Mucosa of descending colon (tissue), 3 donors: ENCODE measurements at regions not wholly inside any gene's neighbourhood (a gene's known extent, or its start where the extent isn't known, plus 50 kb on each side); places are given as distances from the start of the nearest gene placed in this dataset.

Experiments
- ATAC-seq: fragments of 200-7000 bp; cut with Tn5 transposase; one replicate; pipeline ENCODE4 v1.9.1; 2020; ENCODE audit warnings: mild to moderate bottlenecking, moderate library complexity
- DNase-seq, 3 donors: peaks; one replicate each; pipeline ENCODE4 v3.0.0-alpha.2; 2020
- H3K36me3 ChIP-seq: fragments of 200-600 bp; one replicate; pipeline ENCODE4 v1.8.0; 2021; ENCODE audit warnings: low read depth, mild to moderate bottlenecking
- H3K4me1 ChIP-seq: fragments of 200-600 bp; one replicate; pipeline ENCODE4 v1.8.0; 2021; ENCODE audit warnings: low read depth, mild to moderate bottlenecking
- H3K4me3 ChIP-seq: fragments of 200-600 bp; one replicate; pipeline ENCODE4 v1.8.0; 2021; ENCODE audit warnings: mild to moderate bottlenecking
- H3K9me3 ChIP-seq: fragments of 200-600 bp; one replicate; pipeline ENCODE4 v1.8.0; 2021; ENCODE audit warnings: mild to moderate bottlenecking
- CTCF ChIP-seq: fragments of 200-600 bp; IDR thresholded peaks from one replicate; pipeline ENCODE4 v1.8.0; 2022; ENCODE audit warnings: antibody characterized with exemption, mild to moderate bottlenecking
- intact Hi-C, 2 donors: fragments of 100-400 bp; cut with DNase I in 1 of 2; cut with micrococcal nuclease in 1 of 2; formaldehyde crosslinking; loops; one replicate each; pipeline versions ENCODE4 v1.11.0 to v1.11.1; 2022; cut with DNase I, micrococcal nuclease
- donor health status: DM: no; HTN: no; CAD: no; lungs with moderate emphysema.
- donor health status: DM: no; HTN: no; CAD: no.
- donor health status: DM: no; HTN: yes; CAD: no.

GRCh38 chr20:19017104-19017690 is 195.2 kb upstream of the SLC24A3 start:
- ATAC-seq = no peak
- no peaks in the 10 kb centered on the region for H3K9me3 ChIP-seq
- TF ChIP-seq CTCF = no peak
- intact Hi-C loops = no loop called here
- H3K4me1 ChIP-seq = no peaks in the 10 kb centered on the region
- no peak for DNase-seq
- no peak overlapping the region for H3K4me3 ChIP-seq
- no peaks in the 10 kb centered on the region for H3K36me3 ChIP-seq

GRCh38 chr20:19018881-19019280 is 193.6 kb upstream of the SLC24A3 start:
- Histone ChIP-seq H3K9me3 (no peaks in the 10 kb centered on the region), H3K36me3 (no peaks in the 10 kb centered on the region), H3K4me1 (no peaks in the 10 kb centered on the region), H3K4me3 (no peak overlapping the region)
- no peak for DNase-seq
- no peak for TF ChIP-seq CTCF
- intact Hi-C loops = no loop called here
- no peak for ATAC-seq

GRCh38 chr20:19019734-19020364 is 192.6 kb upstream of the SLC24A3 start:
- Histone ChIP-seq H3K4me3 (no peak overlapping the region), H3K4me1 (no peaks in the 10 kb centered on the region), H3K36me3 (no peaks in the 10 kb centered on the region), H3K9me3 (no peaks in the 10 kb centered on the region)
- TF ChIP-seq CTCF = no peak
- intact Hi-C loops = no loop called here
- no peak for ATAC-seq
- DNase-seq = no peak

GRCh38 chr20:19021406-19022117 is 190.9 kb upstream of the SLC24A3 start:
- H3K9me3 ChIP-seq = no peaks in the 10 kb centered on the region
- TF ChIP-seq CTCF = no peak
- no peaks in the 10 kb centered on the region for H3K36me3 ChIP-seq
- DNase-seq = no peak
- intact Hi-C loops = no loop called here
- no peak overlapping the region for H3K4me3 ChIP-seq
- no peak for ATAC-seq
- no peaks in the 10 kb centered on the region for H3K4me1 ChIP-seq

GRCh38 chr20:19022118-19022575 is 190.3 kb upstream of the SLC24A3 start:
- Histone ChIP-seq H3K4me1 (no peaks in the 10 kb centered on the region), H3K36me3 (no peaks in the 10 kb centered on the region), H3K4me3 (no peak overlapping the region), H3K9me3 (no peaks in the 10 kb centered on the region)
- DNase-seq (no peak), ATAC-seq (no peak)
- intact Hi-C loops = no loop called here
- no peak for TF ChIP-seq CTCF
